Testis (tissue), 2 donors: ENCODE measurements at regions not wholly inside any gene's neighbourhood (a gene's known extent, or its start where the extent isn't known, plus 50 kb on each side); places are given as distances from the start of the nearest gene placed in this dataset.

Experiments
- POLR2A ChIP-seq: fragments of 450-650 bp; IDR thresholded peaks from one replicate; pipeline ENCODE4 v1.6.1; 2017; ENCODE audit warnings: antibody characterized with exemption, mild to moderate bottlenecking, moderate library complexity
- TF ChIP-seq, protein P1 (sequence below), 3 experiments: fragments of 450-650 bp in 2 of 3; fragments of 200-600 bp in 1 of 3; sonication (generic) in 1 of 3; IDR thresholded peaks; one replicate each; pipeline ENCODE4 v1.5.1; 2016 to 2019; ENCODE audit warnings: antibody characterized with exemption in 3 of 3, mild to moderate bottlenecking in 2 of 3, moderate library complexity in 1 of 3

DNA sequence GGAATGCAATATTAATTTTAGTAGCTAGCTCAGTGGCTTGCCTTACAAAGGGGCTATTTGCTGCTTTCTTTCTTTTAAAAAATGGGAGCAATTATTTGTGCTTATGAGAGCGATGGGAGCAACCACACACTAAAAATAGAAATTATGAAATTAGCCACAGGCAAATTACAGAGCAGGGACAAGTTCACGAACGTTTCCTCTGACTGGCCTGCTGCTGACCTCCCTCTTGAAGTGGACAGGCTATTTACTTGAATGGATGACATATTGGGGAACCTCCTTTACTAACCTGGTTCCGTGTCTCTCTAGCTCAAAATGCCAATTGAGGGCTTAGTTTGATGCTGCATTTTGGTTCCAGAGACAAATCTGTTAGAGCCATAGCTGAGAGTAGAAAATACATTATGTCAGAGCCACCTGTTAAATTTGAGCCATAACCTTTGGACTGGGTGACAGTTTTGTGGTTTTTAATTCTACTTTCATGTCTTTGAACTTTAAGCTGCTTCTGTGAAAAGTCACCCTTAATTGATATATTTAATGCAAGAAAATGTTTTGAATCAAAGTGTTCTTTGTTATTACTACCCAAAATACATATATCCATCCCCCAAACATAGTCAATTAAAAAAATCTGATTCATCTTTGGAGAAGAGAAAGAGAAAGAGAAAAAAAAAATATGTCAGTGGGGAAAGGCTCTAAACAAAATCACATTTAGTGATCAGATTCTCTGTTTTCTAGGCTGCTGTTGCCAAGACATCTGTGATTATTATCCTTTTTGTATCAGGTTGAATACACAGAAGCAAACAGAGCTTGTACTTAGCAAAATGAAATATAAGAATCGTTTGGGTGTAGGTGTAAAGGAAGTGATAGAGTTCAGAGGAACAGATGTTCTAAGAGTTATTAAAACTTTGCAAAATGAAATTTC is 351.9 kb downstream of the ADGRL2 start:
- TF ChIP-seq, protein P1, sequence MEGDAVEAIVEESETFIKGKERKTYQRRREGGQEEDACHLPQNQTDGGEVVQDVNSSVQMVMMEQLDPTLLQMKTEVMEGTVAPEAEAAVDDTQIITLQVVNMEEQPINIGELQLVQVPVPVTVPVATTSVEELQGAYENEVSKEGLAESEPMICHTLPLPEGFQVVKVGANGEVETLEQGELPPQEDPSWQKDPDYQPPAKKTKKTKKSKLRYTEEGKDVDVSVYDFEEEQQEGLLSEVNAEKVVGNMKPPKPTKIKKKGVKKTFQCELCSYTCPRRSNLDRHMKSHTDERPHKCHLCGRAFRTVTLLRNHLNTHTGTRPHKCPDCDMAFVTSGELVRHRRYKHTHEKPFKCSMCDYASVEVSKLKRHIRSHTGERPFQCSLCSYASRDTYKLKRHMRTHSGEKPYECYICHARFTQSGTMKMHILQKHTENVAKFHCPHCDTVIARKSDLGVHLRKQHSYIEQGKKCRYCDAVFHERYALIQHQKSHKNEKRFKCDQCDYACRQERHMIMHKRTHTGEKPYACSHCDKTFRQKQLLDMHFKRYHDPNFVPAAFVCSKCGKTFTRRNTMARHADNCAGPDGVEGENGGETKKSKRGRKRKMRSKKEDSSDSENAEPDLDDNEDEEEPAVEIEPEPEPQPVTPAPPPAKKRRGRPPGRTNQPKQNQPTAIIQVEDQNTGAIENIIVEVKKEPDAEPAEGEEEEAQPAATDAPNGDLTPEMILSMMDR (IDR thresholded peaks at IDR 0.05): no peak
- no peak for TF ChIP-seq POLR2A
